Loucy (cell line): ENCODE measurements at regions not wholly inside any gene's neighbourhood (a gene's known extent, or its start where the extent isn't known, plus 50 kb on each side); places are given as distances from the start of the nearest gene placed in this dataset.

ENCODE experiments used
- H2AFZ ChIP-seq: fragments of 200-600 bp; sonication (generic); 2 replicates; pipeline ENCODE4 v1.6.0; 2016; ENCODE audit warnings: antibody characterized with exemption, mild to moderate bottlenecking, low read length, moderate library complexity
- H3F3A ChIP-seq: fragments of 200-600 bp; 2 replicates; pipeline ENCODE4 v1.6.0; 2016; ENCODE audit warnings: antibody characterized with exemption, low read depth, mild to moderate bottlenecking
- H3K27me3 ChIP-seq: fragments of 200-600 bp; sonication (generic); 2 replicates; pipeline ENCODE4 v1.6.1; 2014; ENCODE audit warnings: low read length, mild to moderate bottlenecking; ENCODE audit not compliant: insufficient read depth, poor library complexity, severe bottlenecking
- H3K36me3 ChIP-seq: fragments of 200-600 bp; sonication (generic); 2 replicates; pipeline ENCODE4 v1.6.1; 2016; ENCODE audit warnings: low read length; ENCODE audit not compliant: insufficient read depth
- H3K4me1 ChIP-seq: fragments of 200-600 bp; sonication (generic); 2 replicates; pipeline ENCODE4 v1.5.1; 2014; ENCODE audit warnings: low read length, mild to moderate bottlenecking; ENCODE audit not compliant: insufficient read depth, poor library complexity, severe bottlenecking
- H3K4me2 ChIP-seq: fragments of 200-600 bp; sonication (generic); 2 replicates; pipeline ENCODE4 v1.6.0; 2014; ENCODE audit warnings: antibody characterized with exemption, low read length, low read depth, mild to moderate bottlenecking; ENCODE audit not compliant: poor library complexity, severe bottlenecking
- H3K4me3 ChIP-seq: fragments of 200-600 bp; sonication (generic); 2 replicates; pipeline ENCODE4 v1.5.1; 2014; ENCODE audit warnings: low read length, mild to moderate bottlenecking, mixed read lengths; ENCODE audit not compliant: poor library complexity, severe bottlenecking
- H3K79me2 ChIP-seq: fragments of 200-600 bp; sonication (generic); 2 replicates; pipeline ENCODE4 v1.6.1; 2014; ENCODE audit warnings: low read length; ENCODE audit not compliant: insufficient read depth
- H3K9ac ChIP-seq: fragments of 200-600 bp; sonication (generic); 2 replicates; pipeline ENCODE4 v1.6.0; 2014; ENCODE audit warnings: mild to moderate bottlenecking, low read depth, low read length, moderate library complexity; ENCODE audit not compliant: poor library complexity, severe bottlenecking
- H3K9me2 ChIP-seq: fragments of 200-600 bp; sonication (generic); replicated peaks from 2 replicates; pipeline ENCODE4 v1.6.1; 2016; ENCODE audit warnings: low read depth, low read length, mixed read lengths
- H3K9me3 ChIP-seq: fragments of 200-600 bp; sonication (generic); 2 replicates; pipeline ENCODE4 v1.6.1; 2014; ENCODE audit warnings: mild to moderate bottlenecking, antibody characterized with exemption, low read length, low read depth; ENCODE audit not compliant: insufficient read depth
- H4K20me1 ChIP-seq: fragments of 200-600 bp; sonication (generic); 2 replicates; pipeline ENCODE4 v1.6.0; 2014; ENCODE audit warnings: antibody characterized with exemption, low read length, mild to moderate bottlenecking; ENCODE audit not compliant: insufficient read depth, poor library complexity, severe bottlenecking
- CTCF ChIP-seq: fragments of 200-600 bp; sonication (generic); conservative IDR thresholded peaks from 2 replicates; pipeline ENCODE4 v1.5.1; 2014; ENCODE audit warnings: mild to moderate bottlenecking, antibody characterized with exemption, low read length
- EZH2phosphoT487 ChIP-seq: fragments of 200-600 bp; IDR thresholded peaks from 2 replicates; pipeline ENCODE4 v1.6.1; 2018; ENCODE audit warnings: antibody characterized with exemption, mild to moderate bottlenecking, moderate library complexity, borderline replicate concordance

- H3K27me3 ChIP-seq = no peaks in the 10 kb centered on the region
- no peaks in the 10 kb centered on the region for H3K9me3 ChIP-seq
- H3K9me2 ChIP-seq = no peaks in the 10 kb centered on the region
- H2AFZ ChIP-seq = no peak overlapping the region
- no peaks in the 10 kb centered on the region for H3K79me2 ChIP-seq
- no peaks in the 10 kb centered on the region for H3K4me1 ChIP-seq
- no peak overlapping the region for H3K4me2 ChIP-seq
- TF ChIP-seq EZH2phosphoT487 = no peak
- no peak for TF ChIP-seq CTCF
- H3K4me3 ChIP-seq = no peak overlapping the region
- H3K36me3 ChIP-seq = no peaks in the 10 kb centered on the region
- H3K9ac ChIP-seq = no peak overlapping the region
- no peaks in the 10 kb centered on the region for H3F3A ChIP-seq
- H4K20me1 ChIP-seq = no peaks in the 10 kb centered on the region
Measured at GRCh38 chr2:183533021-183533420, 408.8 kb downstream of the NUP35 start.

DNA sequence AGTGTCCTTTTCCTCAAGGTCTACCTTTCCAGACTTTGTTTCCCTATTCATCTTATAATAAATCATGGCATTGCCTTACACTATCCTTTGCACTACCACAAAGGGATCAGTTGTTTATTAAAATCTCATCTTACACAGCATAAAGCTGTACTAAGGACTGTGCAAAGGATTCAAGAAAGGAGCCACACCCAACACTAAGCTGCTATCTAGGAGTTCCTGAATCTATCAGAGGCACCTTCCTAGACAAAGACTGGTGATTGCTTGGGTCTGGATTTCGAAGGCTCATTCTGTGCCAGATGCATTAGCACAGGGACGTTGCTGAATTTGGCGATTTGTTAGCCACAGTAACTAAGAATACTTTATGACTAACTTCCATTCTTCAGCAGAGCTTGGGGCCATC, 412.0 kb downstream of the NUP35 start:
- Histone ChIP-seq H3F3A (no peaks in the 10 kb centered on the region), H3K9me2 (no peaks in the 10 kb centered on the region), H3K27me3 (no peaks in the 10 kb centered on the region), H3K4me3 (no peak overlapping the region), H3K4me1 (no peaks in the 10 kb centered on the region), H2AFZ (no peak overlapping the region), H3K9ac (no peak overlapping the region), H3K79me2 (no peaks in the 10 kb centered on the region), H4K20me1 (no peaks in the 10 kb centered on the region), H3K9me3 (no peaks in the 10 kb centered on the region), H3K36me3 (no peaks in the 10 kb centered on the region), H3K4me2 (no peak overlapping the region)
- no peak for TF ChIP-seq CTCF
- TF ChIP-seq EZH2phosphoT487 = no peak

DNA sequence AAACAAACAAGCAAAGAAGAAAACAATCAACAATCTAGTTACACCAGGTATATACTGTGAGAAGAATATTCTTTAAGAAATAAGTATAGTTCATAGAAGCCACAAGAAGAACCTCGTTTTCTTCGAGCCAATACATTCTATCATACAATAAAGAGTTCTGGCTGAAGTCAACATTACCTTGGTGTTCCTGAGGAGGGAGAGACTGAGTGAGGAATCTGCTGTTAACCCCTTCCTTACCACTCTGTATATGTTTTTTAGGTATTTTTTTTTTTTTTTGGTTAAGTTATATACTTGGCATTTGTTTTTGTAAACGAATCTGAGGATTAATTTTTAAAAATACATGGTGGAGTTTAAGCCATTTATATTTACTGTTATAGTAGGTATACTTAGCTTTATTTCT, 412.5 kb downstream of the NUP35 start:
- no peak overlapping the region for H3K9ac ChIP-seq
- no peaks in the 10 kb centered on the region for H3K9me3 ChIP-seq
- H3K36me3 ChIP-seq = no peaks in the 10 kb centered on the region
- no peaks in the 10 kb centered on the region for H3F3A ChIP-seq
- H3K4me1 ChIP-seq = no peaks in the 10 kb centered on the region
- no peaks in the 10 kb centered on the region for H3K79me2 ChIP-seq
- no peaks in the 10 kb centered on the region for H3K27me3 ChIP-seq
- no peaks in the 10 kb centered on the region for H3K9me2 ChIP-seq
- TF ChIP-seq CTCF = no peak
- no peak for TF ChIP-seq EZH2phosphoT487
- H3K4me2 ChIP-seq = no peak overlapping the region
- H3K4me3 ChIP-seq = no peak overlapping the region
- H2AFZ ChIP-seq = no peak overlapping the region
- H4K20me1 ChIP-seq = no peaks in the 10 kb centered on the region
